Cardiac fibroblast (primary cell): ENCODE measurements at regions not wholly inside any gene's neighbourhood (a gene's known extent, or its start where the extent isn't known, plus 50 kb on each side); places are given as distances from the start of the nearest gene placed in this dataset.

Experiments
- DNase-seq, 2 donors: peaks; one replicate each; pipeline versions ENCODE4 v3.0.0 to v3.0.0-alpha.2; 2010; ENCODE audit warnings: low read depth in 2 of 2
- H3K4me3 ChIP-seq, 2 donors: replicated peaks in 1 of 2; 1 replicate in 1 of 2; 2 replicates in 1 of 2; pipeline ENCODE4 v1.5.1; 2011; ENCODE audit warnings: low read depth in 2 of 2, low read length in 2 of 2, mild to moderate bottlenecking in 2 of 2, moderate library complexity in 1 of 2
- TF ChIP-seq, protein P1 (sequence below): IDR thresholded peaks from one replicate; pipeline ENCODE4 v1.5.1; 2011; ENCODE audit warnings: low read depth, mild to moderate bottlenecking, low read length, inconsistent platforms

DNA sequence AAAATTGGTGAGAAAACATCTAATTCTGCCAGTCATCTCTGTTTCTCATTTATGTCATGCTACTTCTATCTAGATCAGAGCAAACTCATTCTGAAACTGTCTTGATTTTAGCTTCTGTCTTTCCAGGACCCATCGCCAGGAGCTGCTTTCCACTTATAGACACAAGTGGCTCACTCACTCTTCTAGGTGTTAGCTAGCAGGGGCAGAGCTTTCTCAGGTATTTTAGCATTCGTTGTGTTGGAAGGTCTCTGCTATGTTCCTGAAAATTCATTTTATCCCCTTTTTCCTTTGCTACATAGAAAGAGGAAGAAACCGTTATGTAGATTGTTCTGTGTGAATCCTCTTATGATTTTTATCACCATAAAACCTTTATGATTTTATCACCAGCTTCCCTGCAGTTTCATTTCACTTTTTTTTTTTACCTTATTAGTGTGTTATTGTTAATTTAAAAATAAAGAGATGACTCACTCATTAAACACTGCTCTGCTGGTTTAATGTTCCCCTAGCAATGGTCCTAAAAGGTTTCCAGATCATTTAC lies 246.6 kb upstream of the AADAT start:
- no peak for DNase-seq
- H3K4me3 ChIP-seq = no peak overlapping the region
- TF ChIP-seq, protein P1, sequence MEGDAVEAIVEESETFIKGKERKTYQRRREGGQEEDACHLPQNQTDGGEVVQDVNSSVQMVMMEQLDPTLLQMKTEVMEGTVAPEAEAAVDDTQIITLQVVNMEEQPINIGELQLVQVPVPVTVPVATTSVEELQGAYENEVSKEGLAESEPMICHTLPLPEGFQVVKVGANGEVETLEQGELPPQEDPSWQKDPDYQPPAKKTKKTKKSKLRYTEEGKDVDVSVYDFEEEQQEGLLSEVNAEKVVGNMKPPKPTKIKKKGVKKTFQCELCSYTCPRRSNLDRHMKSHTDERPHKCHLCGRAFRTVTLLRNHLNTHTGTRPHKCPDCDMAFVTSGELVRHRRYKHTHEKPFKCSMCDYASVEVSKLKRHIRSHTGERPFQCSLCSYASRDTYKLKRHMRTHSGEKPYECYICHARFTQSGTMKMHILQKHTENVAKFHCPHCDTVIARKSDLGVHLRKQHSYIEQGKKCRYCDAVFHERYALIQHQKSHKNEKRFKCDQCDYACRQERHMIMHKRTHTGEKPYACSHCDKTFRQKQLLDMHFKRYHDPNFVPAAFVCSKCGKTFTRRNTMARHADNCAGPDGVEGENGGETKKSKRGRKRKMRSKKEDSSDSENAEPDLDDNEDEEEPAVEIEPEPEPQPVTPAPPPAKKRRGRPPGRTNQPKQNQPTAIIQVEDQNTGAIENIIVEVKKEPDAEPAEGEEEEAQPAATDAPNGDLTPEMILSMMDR = no peak

DNA sequence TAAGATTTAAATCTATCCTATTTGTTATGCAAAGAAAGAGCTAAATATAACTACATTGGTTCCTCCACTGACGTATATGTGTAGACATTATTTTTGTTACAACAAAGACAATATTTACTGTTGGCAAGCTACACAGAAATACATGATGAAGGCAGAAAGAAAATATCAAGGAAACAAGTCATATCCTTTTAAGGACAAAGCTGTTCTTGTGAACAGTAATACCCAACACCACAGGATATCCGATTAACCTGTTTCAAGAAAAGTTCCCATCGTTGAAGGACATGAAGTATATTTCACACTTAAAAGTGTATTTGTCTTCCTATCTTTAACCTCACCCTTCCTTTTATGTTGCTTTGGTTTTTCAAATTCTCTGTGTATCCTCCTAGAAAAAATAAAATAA lies 235.8 kb upstream of the AADAT start:
- DNase-seq = no peak
- no peak overlapping the region for H3K4me3 ChIP-seq
- TF ChIP-seq, protein P1 = no peak

DNA sequence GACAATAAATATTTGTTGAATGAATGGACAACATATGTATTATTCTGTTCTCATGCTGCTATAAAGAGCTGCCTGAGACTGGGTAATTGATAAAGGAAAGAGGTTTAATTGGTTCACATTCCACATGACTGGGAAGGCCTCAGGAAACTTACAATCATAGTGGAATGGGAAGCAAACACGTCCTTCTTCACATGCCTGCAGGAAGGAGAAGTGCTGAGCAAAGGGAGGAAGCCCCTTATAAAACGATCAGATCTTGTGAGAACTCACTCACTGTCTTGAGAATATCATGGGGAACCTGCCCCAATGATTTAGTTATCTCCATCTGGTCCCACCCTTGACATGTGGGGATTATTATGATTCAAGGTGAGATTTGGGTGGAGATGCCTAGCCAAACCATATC lies 233.9 kb upstream of the AADAT start:
- no peak for DNase-seq
- no peak overlapping the region for H3K4me3 ChIP-seq
- TF ChIP-seq, protein P1 = no peak

DNA sequence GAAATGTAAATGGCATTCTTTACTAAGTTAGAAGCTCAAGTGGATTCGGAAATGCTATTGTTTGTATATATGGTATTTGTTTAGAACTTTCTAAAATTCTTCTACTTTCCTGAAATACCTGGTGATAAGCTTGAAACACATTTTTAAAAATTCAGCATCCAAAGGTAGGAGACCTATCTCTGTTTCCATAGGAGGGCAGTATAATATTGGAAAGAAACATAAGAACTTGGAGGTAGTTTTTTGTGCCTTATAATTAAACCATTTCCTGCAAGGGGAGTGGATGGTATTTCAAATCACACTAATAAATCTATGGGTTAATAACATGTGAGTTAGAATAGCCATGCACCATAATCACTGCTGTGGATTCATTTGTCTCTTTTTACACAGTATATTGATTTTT lies 217.4 kb upstream of the AADAT start:
- TF ChIP-seq, protein P1 = no peak
- DNase-seq = no peak
- H3K4me3 ChIP-seq = no peak overlapping the region

DNA sequence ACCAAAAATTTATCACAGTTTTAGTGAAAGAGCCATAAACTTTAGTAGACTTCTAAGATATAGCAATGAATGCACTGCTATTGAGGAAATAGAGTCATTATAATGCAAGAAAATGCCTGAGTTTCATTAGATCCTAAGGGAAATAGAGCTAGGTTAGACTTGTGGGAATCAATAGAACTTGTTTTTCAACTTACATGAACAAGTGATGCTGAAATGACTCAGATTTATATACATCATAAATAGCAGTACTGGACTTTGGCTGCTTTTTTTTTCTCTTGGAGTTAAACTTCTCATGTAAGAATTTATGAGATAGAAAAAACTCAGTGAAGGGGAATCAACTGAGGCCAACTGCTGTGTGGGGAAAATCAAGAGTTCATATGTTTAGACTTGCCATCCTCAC lies 216.5 kb upstream of the AADAT start:
- no peak for DNase-seq
- no peak overlapping the region for H3K4me3 ChIP-seq
- TF ChIP-seq, protein P1 = no peak

DNA sequence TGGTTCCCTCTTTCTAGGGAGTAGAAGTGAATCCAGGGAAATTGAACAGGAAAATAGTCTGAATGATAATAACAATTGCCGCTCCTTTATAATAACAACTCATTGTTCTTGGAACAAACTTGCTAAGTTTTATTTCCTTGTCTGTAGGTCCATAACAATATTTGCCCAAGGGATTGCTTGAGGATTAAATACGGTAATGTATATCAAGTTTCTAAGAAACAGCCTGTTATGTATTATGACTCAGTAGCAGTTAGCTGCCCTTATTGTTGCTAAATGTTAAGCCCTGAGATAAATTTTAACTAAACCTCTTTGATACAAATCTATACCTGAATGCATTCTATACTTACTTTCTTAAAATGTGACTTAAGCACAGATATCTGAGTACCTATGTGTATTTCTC lies 215.9 kb upstream of the AADAT start:
- TF ChIP-seq, protein P1 = no peak
- no peak for DNase-seq
- H3K4me3 ChIP-seq = no peak overlapping the region

DNA sequence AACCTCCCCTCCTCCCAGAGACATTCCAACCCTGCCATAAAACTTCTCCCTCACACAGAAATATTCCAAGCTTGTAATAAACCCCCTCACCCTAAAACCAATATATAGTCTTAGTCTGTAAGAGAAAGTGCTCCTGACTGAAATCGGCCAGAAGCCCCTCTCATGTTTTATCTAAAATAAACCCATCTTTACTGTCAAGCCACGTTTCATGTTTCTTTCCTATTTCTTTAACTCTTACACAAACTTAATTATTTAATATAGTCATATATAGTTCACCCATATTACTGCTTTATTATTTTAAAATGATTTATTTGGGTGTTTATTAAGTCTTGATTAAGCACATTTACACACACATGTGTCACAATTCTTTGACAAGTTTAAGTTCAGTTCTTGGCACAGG lies 191.3 kb upstream of the AADAT start:
- no peak for DNase-seq
- TF ChIP-seq, protein P1 = no peak
- no peak overlapping the region for H3K4me3 ChIP-seq
